GM12878 (cell line): ENCODE measurements at regions not wholly inside any gene's neighbourhood (a gene's known extent, or its start where the extent isn't known, plus 50 kb on each side); places are given as distances from the start of the nearest gene placed in this dataset.

Source experiments
- ATAC-seq: fragments of 200-7000 bp; cut with Tn5 transposase; 3 replicates; pipeline ENCODE4 v1.9.1; 2020; ENCODE audit warnings: mild to moderate bottlenecking, moderate library complexity
- BruUV-seq: library from RNA; stranded (reverse); fragments of 400-500 nt; replicated peaks from 2 replicates; lab custom pipeline; 2021; lab: Mats Ljungman, UMichigan
- CTCF ChIA-PET: fragments of 300-600 bp; sonication (Branson Sonifier 250); formaldehyde crosslinking; extraction: SDS; loops from one replicate; lab custom pipeline; 2021; ENCODE audit warnings: inconsistent platforms; lab: Yijun Ruan, JAX
- POLR2A ChIA-PET: fragments of 350-600 bp; formaldehyde crosslinking; extraction: SDS; loops from one replicate; lab custom pipeline; 2021; ENCODE audit warnings: inconsistent platforms; lab: Charles Lee
- RAD21 ChIA-PET: fragments of 300-600 bp; sonication (Branson Sonifier 250); formaldehyde crosslinking; loops from one replicate; lab custom pipeline; 2023; ENCODE audit warnings: antibody characterized with exemption; ENCODE audit not compliant: unreplicated experiment; lab: Charles Lee
- SMC1A ChIA-PET: fragments of 300-600 bp; sonication (Branson Sonifier 250); formaldehyde crosslinking; loops from one replicate; lab custom pipeline; 2023; ENCODE audit not compliant: unreplicated experiment, uncharacterized antibody; lab: Charles Lee
- DNase-seq: peaks from one replicate; pipeline ENCODE4 v3.0.0-alpha.2; 2011; ENCODE audit warnings: low read depth, low spot score
- FAIRE-seq: peaks from 3 replicates; lab custom pipeline; 2011; peaks lifted over from hg19 to GRCh38; lab: Jason Lieb, UNC
- H2AFZ ChIP-seq: 2 replicates; pipeline ENCODE4 v1.6.0; 2011; ENCODE audit warnings: low read depth, low read length, control low read depth; ENCODE audit not compliant: control insufficient read depth
- H3K27ac ChIP-seq: 2 replicates; pipeline ENCODE4 v1.5.1; 2011; ENCODE audit warnings: control low read depth; ENCODE audit not compliant: control insufficient read depth, insufficient read depth
- H3K27me3 ChIP-seq, 2 experiments: replicated peaks in 1 of 2; 2 replicates each; pipeline versions ENCODE4 v1.6.0 to v1.6.1; 2011; ENCODE audit warnings: low read length in 1 of 2; ENCODE audit not compliant: control insufficient read depth in 2 of 2, insufficient read depth in 2 of 2
- H3K36me3 ChIP-seq, 2 experiments: 2 replicates each; pipeline ENCODE4 v1.5.1; 2011; ENCODE audit warnings: low read length in 1 of 2; ENCODE audit not compliant: control insufficient read depth in 2 of 2, insufficient read depth in 2 of 2
- H3K4me1 ChIP-seq: 2 replicates; pipeline ENCODE4 v1.6.1; 2011; ENCODE audit warnings: mild to moderate bottlenecking, low read length, moderate library complexity, mixed read lengths; ENCODE audit not compliant: control insufficient read depth, insufficient read depth
- H3K4me2 ChIP-seq: 2 replicates; pipeline ENCODE4 v1.6.0; 2011; ENCODE audit warnings: control low read depth; ENCODE audit not compliant: control insufficient read depth, insufficient read depth
- H3K4me3 ChIP-seq: fragments of 200-600 bp; sonication (generic); 2 replicates; pipeline ENCODE4 v1.5.1; 2016
- H3K79me2 ChIP-seq: 2 replicates; pipeline ENCODE4 v1.6.0; 2011; ENCODE audit warnings: low read length; ENCODE audit not compliant: control insufficient read depth, insufficient read depth
- H3K9ac ChIP-seq: 2 replicates; pipeline ENCODE4 v1.8.0; 2011; ENCODE audit warnings: low read length, control low read depth, mixed read lengths; ENCODE audit not compliant: control insufficient read depth, insufficient read depth
- H3K9me3 ChIP-seq: replicated peaks from 3 replicates; pipeline ENCODE4 v1.5.1; 2011; ENCODE audit warnings: mild to moderate bottlenecking, low read length; ENCODE audit not compliant: control insufficient read depth, insufficient read depth
- H4K20me1 ChIP-seq: 2 replicates; pipeline ENCODE4 v1.6.0; 2011; ENCODE audit not compliant: control insufficient read depth, insufficient read depth
- BMI1 ChIP-seq: fragments of 450-650 bp; IDR thresholded peaks from 2 replicates; pipeline ENCODE4 v1.6.1; 2016; ENCODE audit warnings: mild to moderate bottlenecking, moderate library complexity, borderline replicate concordance
- CBFB ChIP-seq: IDR thresholded peaks from 2 replicates; pipeline ENCODE4 v1.6.1; 2016; ENCODE audit warnings: antibody characterized with exemption, low read depth
- CREM ChIP-seq: IDR thresholded peaks from 2 replicates; pipeline ENCODE4 v1.6.1; 2014; ENCODE audit warnings: antibody characterized with exemption, low read depth
- ESRRA ChIP-seq: IDR thresholded peaks from 2 replicates; pipeline ENCODE4 v1.6.1; 2012; ENCODE audit warnings: mild to moderate bottlenecking, low read length, improper control_type of control experiment
- FOXK2 ChIP-seq: fragments of 450-650 bp; IDR thresholded peaks from 2 replicates; pipeline ENCODE4 v1.6.1; 2017; ENCODE audit warnings: mild to moderate bottlenecking, moderate library complexity
- NRF1 ChIP-seq: conservative IDR thresholded peaks from 2 replicates; pipeline ENCODE4 v1.6.1; 2011; ENCODE audit warnings: mild to moderate bottlenecking, low read depth, low read length, improper control_type of control experiment
- RUNX3 ChIP-seq: IDR thresholded peaks from 2 replicates; pipeline ENCODE4 v1.6.1; 2012; ENCODE audit warnings: low read length, inconsistent platforms
- SIN3A ChIP-seq: IDR thresholded peaks from 2 replicates; pipeline ENCODE4 v1.6.1; 2012; ENCODE audit warnings: low read depth, low read length, improper control_type of control experiment
- SMAD5 ChIP-seq: IDR thresholded peaks from 2 replicates; pipeline ENCODE4 v1.6.1; 2016; ENCODE audit warnings: antibody characterized with exemption, low read depth
- TCF7 ChIP-seq: IDR thresholded peaks from 2 replicates; pipeline ENCODE4 v1.6.1; 2014; ENCODE audit warnings: antibody characterized with exemption, borderline replicate concordance
- ZNF217 ChIP-seq: fragments of 450-650 bp; IDR thresholded peaks from 2 replicates; pipeline ENCODE4 v1.6.1; 2017; ENCODE audit warnings: antibody characterized with exemption, mild to moderate bottlenecking
- ZNF384 ChIP-seq: IDR thresholded peaks from 2 replicates; pipeline ENCODE4 v1.6.1; 2012; ENCODE audit warnings: low read depth, mild to moderate bottlenecking, low read length, improper control_type of control experiment, borderline replicate concordance
- WGBS: methylation state at CpG from one replicate; pipeline ENCODE4 v1.1.6; 2016; ENCODE audit warnings: low lambda C conversion rate; ENCODE audit not compliant: insufficient replicate concordance, insufficient coverage; ENCODE audit errors: missing lambda C conversion rate; 5-methylcytosine and 5-hydroxymethylcytosine counted together
- in situ Hi-C: fragments of 300-500 bp; cut with MboI; formaldehyde crosslinking; loops from 9 replicates; pipeline ENCODE4 v1.14.3; 2018; ENCODE audit warnings: mixed read lengths
- intact Hi-C: fragments of 100-400 bp; cut with micrococcal nuclease; formaldehyde crosslinking; loops from one replicate; pipeline ENCODE4 v1.14.2; 2022; ENCODE audit not compliant: unreplicated experiment
- TF ChIP-seq, protein P1 (sequence below): fragments of 450-650 bp; IDR thresholded peaks from 2 replicates; pipeline ENCODE4 v1.6.1; 2016; ENCODE audit warnings: mild to moderate bottlenecking
- TF ChIP-seq, protein P2 (sequence below): fragments of 450-650 bp; IDR thresholded peaks from 2 replicates; pipeline ENCODE4 v1.6.1; 2017; ENCODE audit warnings: mild to moderate bottlenecking, low read depth, inconsistent platforms; ENCODE audit not compliant: poor library complexity, severe bottlenecking
- TF ChIP-seq, protein P3 (sequence below): fragments of 450-650 bp; IDR thresholded peaks from 2 replicates; pipeline ENCODE4 v1.6.1; 2017; ENCODE audit warnings: mild to moderate bottlenecking, moderate library complexity
- TF ChIP-seq, protein P4 (sequence below): fragments of 450-650 bp; IDR thresholded peaks from 2 replicates; pipeline ENCODE4 v1.6.1; 2017; ENCODE audit warnings: low read depth, mild to moderate bottlenecking, moderate library complexity

DNA sequence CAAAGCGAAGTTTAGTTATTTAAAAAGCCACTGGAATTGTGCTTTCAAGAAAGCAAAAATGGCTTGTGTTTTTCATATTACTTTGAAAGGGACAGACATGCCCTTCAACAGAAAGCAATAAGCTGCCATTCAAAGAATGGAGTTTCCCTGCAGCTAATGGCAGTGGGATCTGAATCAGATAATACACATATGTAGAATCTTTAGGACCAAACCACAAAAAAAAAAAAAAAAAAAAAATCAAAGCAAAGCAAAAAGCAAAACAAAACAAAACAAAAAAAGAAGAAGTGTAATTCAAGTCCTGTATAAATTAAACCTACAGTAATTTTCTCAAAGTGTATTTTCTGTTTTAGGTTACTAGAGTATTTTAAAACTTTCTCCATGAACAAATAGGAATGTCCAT lies 63.6 kb upstream of the ZNF217 start:
- RAD21 ChIA-PET, result interaction anchor here (1.2 to 3.7 kb wide), 18 partner anchors 14 to 261 kb away, joined by 3 to 30 read pairs (median 8); partner anchors contain the start of gene ZNF217
- no peak for TF ChIP-seq ESRRA
- 0 out of 2 replicates have a peak, but pooled peaks have one; percentile 14 for TF ChIP-seq CBFB
- TF ChIP-seq SMAD5, result no peak
- TF ChIP-seq, protein P1, sequence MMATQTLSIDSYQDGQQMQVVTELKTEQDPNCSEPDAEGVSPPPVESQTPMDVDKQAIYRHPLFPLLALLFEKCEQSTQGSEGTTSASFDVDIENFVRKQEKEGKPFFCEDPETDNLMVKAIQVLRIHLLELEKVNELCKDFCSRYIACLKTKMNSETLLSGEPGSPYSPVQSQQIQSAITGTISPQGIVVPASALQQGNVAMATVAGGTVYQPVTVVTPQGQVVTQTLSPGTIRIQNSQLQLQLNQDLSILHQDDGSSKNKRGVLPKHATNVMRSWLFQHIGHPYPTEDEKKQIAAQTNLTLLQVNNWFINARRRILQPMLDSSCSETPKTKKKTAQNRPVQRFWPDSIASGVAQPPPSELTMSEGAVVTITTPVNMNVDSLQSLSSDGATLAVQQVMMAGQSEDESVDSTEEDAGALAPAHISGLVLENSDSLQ, result peak; percentile 77
- TF ChIP-seq FOXK2, result no peak
- no peak for TF ChIP-seq SIN3A
- TF ChIP-seq, protein P2, sequence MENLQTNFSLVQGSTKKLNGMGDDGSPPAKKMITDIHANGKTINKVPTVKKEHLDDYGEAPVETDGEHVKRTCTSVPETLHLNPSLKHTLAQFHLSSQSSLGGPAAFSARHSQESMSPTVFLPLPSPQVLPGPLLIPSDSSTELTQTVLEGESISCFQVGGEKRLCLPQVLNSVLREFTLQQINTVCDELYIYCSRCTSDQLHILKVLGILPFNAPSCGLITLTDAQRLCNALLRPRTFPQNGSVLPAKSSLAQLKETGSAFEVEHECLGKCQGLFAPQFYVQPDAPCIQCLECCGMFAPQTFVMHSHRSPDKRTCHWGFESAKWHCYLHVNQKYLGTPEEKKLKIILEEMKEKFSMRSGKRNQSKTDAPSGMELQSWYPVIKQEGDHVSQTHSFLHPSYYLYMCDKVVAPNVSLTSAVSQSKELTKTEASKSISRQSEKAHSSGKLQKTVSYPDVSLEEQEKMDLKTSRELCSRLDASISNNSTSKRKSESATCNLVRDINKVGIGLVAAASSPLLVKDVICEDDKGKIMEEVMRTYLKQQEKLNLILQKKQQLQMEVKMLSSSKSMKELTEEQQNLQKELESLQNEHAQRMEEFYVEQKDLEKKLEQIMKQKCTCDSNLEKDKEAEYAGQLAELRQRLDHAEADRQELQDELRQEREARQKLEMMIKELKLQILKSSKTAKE, result no peak
- TF ChIP-seq ZNF217, result no peak
- no peak for TF ChIP-seq NRF1
- peak; percentile 71 for TF ChIP-seq RUNX3
- TF ChIP-seq BMI1, result no peak
- TF ChIP-seq CREM, result no peak
- 0 out of 2 replicates have a peak, but pooled peaks have one; percentile 12 for TF ChIP-seq TCF7
- peak; percentile 83 for TF ChIP-seq ZNF384
- TF ChIP-seq, protein P3, sequence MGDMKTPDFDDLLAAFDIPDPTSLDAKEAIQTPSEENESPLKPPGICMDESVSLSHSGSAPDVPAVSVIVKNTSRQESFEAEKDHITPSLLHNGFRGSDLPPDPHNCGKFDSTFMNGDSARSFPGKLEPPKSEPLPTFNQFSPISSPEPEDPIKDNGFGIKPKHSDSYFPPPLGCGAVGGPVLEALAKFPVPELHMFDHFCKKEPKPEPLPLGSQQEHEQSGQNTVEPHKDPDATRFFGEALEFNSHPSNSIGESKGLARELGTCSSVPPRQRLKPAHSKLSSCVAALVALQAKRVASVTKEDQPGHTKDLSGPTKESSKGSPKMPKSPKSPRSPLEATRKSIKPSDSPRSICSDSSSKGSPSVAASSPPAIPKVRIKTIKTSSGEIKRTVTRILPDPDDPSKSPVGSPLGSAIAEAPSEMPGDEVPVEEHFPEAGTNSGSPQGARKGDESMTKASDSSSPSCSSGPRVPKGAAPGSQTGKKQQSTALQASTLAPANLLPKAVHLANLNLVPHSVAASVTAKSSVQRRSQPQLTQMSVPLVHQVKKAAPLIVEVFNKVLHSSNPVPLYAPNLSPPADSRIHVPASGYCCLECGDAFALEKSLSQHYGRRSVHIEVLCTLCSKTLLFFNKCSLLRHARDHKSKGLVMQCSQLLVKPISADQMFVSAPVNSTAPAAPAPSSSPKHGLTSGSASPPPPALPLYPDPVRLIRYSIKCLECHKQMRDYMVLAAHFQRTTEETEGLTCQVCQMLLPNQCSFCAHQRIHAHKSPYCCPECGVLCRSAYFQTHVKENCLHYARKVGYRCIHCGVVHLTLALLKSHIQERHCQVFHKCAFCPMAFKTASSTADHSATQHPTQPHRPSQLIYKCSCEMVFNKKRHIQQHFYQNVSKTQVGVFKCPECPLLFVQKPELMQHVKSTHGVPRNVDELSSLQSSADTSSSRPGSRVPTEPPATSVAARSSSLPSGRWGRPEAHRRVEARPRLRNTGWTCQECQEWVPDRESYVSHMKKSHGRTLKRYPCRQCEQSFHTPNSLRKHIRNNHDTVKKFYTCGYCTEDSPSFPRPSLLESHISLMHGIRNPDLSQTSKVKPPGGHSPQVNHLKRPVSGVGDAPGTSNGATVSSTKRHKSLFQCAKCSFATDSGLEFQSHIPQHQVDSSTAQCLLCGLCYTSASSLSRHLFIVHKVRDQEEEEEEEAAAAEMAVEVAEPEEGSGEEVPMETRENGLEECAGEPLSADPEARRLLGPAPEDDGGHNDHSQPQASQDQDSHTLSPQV, result no peak
- TF ChIP-seq, protein P4, sequence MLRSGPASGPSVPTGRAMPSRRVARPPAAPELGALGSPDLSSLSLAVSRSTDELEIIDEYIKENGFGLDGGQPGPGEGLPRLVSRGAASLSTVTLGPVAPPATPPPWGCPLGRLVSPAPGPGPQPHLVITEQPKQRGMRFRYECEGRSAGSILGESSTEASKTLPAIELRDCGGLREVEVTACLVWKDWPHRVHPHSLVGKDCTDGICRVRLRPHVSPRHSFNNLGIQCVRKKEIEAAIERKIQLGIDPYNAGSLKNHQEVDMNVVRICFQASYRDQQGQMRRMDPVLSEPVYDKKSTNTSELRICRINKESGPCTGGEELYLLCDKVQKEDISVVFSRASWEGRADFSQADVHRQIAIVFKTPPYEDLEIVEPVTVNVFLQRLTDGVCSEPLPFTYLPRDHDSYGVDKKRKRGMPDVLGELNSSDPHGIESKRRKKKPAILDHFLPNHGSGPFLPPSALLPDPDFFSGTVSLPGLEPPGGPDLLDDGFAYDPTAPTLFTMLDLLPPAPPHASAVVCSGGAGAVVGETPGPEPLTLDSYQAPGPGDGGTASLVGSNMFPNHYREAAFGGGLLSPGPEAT, result 0 out of 2 replicates have a peak, but pooled peaks have one; percentile 11

More for the DNA sequence above, 63.6 kb upstream of the ZNF217 start:
- ChIA-PET CTCF (interaction anchor here (1.0 to 2.0 kb wide), 5 partner anchors 15 to 213 kb away, joined by 3 to 5 read pairs (median 3); no protein-coding TSS in a partner anchor), SMC1A (interaction anchor here (0.9 to 12.4 kb wide), 29 partner anchors 12 to 283 kb away, joined by 3 to 149 read pairs (median 6); no protein-coding TSS in a partner anchor), POLR2A (interaction anchor here (0.7 to 3.4 kb wide), 9 partner anchors 9 to 209 kb away, joined by 3 to 20 read pairs (median 4); no protein-coding TSS in a partner anchor)
- no peaks in the 10 kb centered on the region for H3K9me3 ChIP-seq
- no peaks in the 10 kb centered on the region for H3K27me3 ChIP-seq
- ATAC-seq (peak; percentile 8; the same call in 1 of the 3 replicates), DNase-seq (no peak), FAIRE-seq (no peak)
- H3K27ac ChIP-seq, result peak overlapping the region; percentile 99
- peak overlapping the region; percentile 57; the same call in 1 of the 2 replicates for H2AFZ ChIP-seq
- 0% methylated on average over 1 of the region's 1 CpG for WGBS
- H3K4me1 ChIP-seq, result peaks cover 75% of the 10 kb centered on the region
- peak overlapping the region; percentile 29 for H3K4me2 ChIP-seq
- BruUV-seq, result no TSS peak
- H3K9ac ChIP-seq, result peak overlapping the region; percentile 42
- H3K79me2 ChIP-seq, result peaks cover 2% of the 10 kb centered on the region; the same call in 1 of the 2 replicates
- H3K4me3 ChIP-seq, result 0 out of 2 replicates have a peak overlapping the region, but pooled peaks have one; percentile 4
- intact Hi-C loops (loop anchor here (2.0 to 10.0 kb wide), 5 partner anchors 34 to 408 kb away; no protein-coding TSS in a partner anchor), in situ Hi-C loops (no loop called here)
- H3K36me3 ChIP-seq, result no peaks in the 10 kb centered on the region
- no peaks in the 10 kb centered on the region for H4K20me1 ChIP-seq
